ENCODE measurements at regions not wholly inside any gene's neighbourhood (a gene's known extent, or its start where the extent isn't known, plus 50 kb on each side); places are given as distances from the start of the nearest gene placed in this dataset.

DNA sequence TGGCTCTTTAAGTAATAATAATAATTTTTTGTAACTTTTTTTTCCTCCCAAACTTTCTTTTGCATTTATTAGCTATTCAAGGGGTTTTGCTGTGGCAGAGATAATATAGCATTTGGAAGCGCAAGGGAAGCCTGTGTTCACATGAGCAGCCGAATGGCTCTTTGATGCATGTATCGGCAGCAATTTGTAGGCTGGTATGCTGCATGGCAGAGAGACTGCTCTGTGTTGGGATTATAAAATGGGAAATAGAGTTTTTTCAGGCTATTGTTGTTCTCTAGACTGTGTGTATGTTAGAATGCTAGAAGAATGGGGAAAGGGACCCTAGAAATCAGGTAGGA is 94.6 kb upstream of the SALL1 start:
- TF ChIP-seq CTCF (IDR thresholded peaks at IDR 0.05 in 2 of 3, conservative IDR thresholded peaks at IDR 0.05 in 1 of 3; ENCODE audit: borderline replicate concordance in 1 of 3, insufficient read depth in 1 of 3, low read depth in 2 of 3, low read length in 2 of 3): no peak
- TF ChIP-seq POLR2A (IDR thresholded peaks at IDR 0.05; ENCODE audit: borderline replicate concordance, extremely low read depth, insufficient read depth, insufficient read length): no peak
- no peak for TF ChIP-seq ELF1 (IDR thresholded peaks at IDR 0.05; ENCODE audit: borderline replicate concordance, low read depth)
